ENCODE measurements at regions not wholly inside any gene's neighbourhood (a gene's known extent, or its start where the extent isn't known, plus 50 kb on each side); places are given as distances from the start of the nearest gene placed in this dataset.

DNA sequence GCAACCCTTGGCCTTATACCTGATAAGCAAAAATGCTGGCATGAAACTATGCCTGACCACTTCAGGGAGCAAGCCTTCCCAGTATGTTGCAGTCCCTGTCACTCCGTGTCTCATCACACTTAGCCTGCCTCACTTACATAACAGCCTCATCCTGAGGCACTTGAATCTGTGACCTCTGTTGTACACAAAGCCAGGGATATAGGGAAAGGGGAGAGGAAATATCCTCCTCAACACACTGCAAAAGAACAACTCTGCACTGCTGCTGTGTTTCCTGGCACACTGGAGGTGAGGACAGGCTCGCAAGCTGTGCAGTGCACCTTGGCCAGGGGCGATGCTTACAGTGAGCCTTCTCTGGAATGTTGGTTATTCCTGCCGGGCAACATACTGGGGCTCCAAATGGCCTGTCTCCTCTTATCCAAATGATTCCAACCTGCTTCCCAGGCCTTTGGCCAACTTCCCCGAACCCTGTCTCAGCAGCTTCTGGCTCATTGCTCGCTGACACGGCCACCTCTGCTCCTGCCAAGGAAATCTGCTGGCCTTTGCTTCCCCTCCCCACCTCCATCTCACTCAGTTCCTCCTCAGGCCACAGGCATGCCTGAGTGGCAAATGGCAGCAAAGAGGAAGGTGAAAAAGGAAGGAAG, 109.2 kb downstream of the CD47 start:
- no peak overlapping the region for H3K4ac ChIP-seq (replicated peaks; ENCODE audit: insufficient read length, low read depth, low read length)
- H3K27me3 ChIP-seq (replicated peaks in 1 of 4; ENCODE audit: control insufficient read depth in 3 of 4, extremely low read depth in 1 of 4, insufficient read depth in 3 of 4, low read length in 3 of 4) = no peaks in the 10 kb centered on the region
- no peak overlapping the region for H4K5ac ChIP-seq (ENCODE audit: insufficient read length, low read depth, low read length)
- no peak overlapping the region for H2AK5ac ChIP-seq (ENCODE audit: low read depth, low read length)
- H3K56ac ChIP-seq (replicated peaks; ENCODE audit: insufficient read length, low read depth, low read length) = no peak overlapping the region
- TF ChIP-seq, protein P1, sequence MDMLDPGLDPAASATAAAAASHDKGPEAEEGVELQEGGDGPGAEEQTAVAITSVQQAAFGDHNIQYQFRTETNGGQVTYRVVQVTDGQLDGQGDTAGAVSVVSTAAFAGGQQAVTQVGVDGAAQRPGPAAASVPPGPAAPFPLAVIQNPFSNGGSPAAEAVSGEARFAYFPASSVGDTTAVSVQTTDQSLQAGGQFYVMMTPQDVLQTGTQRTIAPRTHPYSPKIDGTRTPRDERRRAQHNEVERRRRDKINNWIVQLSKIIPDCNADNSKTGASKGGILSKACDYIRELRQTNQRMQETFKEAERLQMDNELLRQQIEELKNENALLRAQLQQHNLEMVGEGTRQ (IDR thresholded peaks at IDR 0.05; ENCODE audit: low read length) = no peak
- no peak for TF ChIP-seq HDAC2 (IDR thresholded peaks at IDR 0.05; ENCODE audit: borderline replicate concordance in 1 of 2, low read depth in 2 of 2, low read length in 2 of 2)
- TF ChIP-seq KDM4A (IDR thresholded peaks at IDR 0.05; ENCODE audit: low read depth, low read length, severe bottlenecking) = no peak
- no peak overlapping the region for H3K23ac ChIP-seq (ENCODE audit: insufficient read length)
- H3K14ac ChIP-seq (ENCODE audit: insufficient read length) = no peak overlapping the region
- peak overlapping the region; percentile 40; the same call in 1 of the 2 replicates for H2BK5ac ChIP-seq (ENCODE audit: low read depth, low read length)
- H3K18ac ChIP-seq (ENCODE audit: extremely low read depth, low read length) = no peak overlapping the region
- no peaks in the 10 kb centered on the region for H3K79me1 ChIP-seq (ENCODE audit: low read depth, low read length)
- no peak overlapping the region for H3K4me2 ChIP-seq (ENCODE audit: insufficient read depth in 1 of 2, low read depth in 2 of 2, low read length in 2 of 2)
- H2BK120ac ChIP-seq (replicated peaks; ENCODE audit: low read depth, low read length) = no peak overlapping the region
- no peaks in the 10 kb centered on the region for H4K20me1 ChIP-seq (replicated peaks in 1 of 2; ENCODE audit: control insufficient read depth in 1 of 2, insufficient read depth in 2 of 2, low read length in 2 of 2)
- H4K8ac ChIP-seq (ENCODE audit: extremely low read depth, insufficient read depth, low read length) = no peak overlapping the region
- H3K23me2 ChIP-seq (ENCODE audit: low read depth, low read length) = no peaks in the 10 kb centered on the region
- no peak overlapping the region for H3K27ac ChIP-seq (ENCODE audit: low read depth, low read length)
- H2AFZ ChIP-seq (ENCODE audit: low read length) = peak overlapping the region; percentile 77
- FAIRE-seq (no peak), DNase-seq (ENCODE audit: low read depth in 1 of 2, low spot score in 2 of 2) (no peak)
- H4K91ac ChIP-seq (replicated peaks; ENCODE audit: insufficient read length, low read length) = no peak overlapping the region
- no peaks in the 10 kb centered on the region for H3K79me2 ChIP-seq (ENCODE audit: control insufficient read depth in 1 of 2, insufficient read depth in 2 of 2, low read length in 2 of 2)
- ChIA-PET POLR2A (ENCODE audit: partially characterized antibody) (no interaction called here), CTCF (ENCODE audit: partially characterized antibody) (interaction anchor here (0.7 to 1.8 kb wide), 6 partner anchors 12 to 404 kb away, joined by 3 read pairs; no protein-coding TSS in a partner anchor)
- 86% methylated on average over 7 of the region's 7 CpGs; no CpG with 5 or more reads in 1 of the 2 experiments for WGBS, 2 experiments (ENCODE audit: extremely low coverage in 1 of 2, insufficient coverage in 1 of 2, insufficient read length in 1 of 2, insufficient replicate concordance in 2 of 2, low coverage in 1 of 2, low lambda C conversion rate in 2 of 2, missing lambda C conversion rate in 1 of 2)
- H2BK20ac ChIP-seq (ENCODE audit: low read length) = no peak overlapping the region
- H3K9ac ChIP-seq (replicated peaks in 1 of 4; ENCODE audit: extremely low read depth in 1 of 4, low read depth in 3 of 4, low read length in 3 of 4) = no peak overlapping the region
- peak overlapping the region; percentile 44; the same call in 1 of the 2 replicates for H2BK12ac ChIP-seq (ENCODE audit: low read depth, low read length)
- no peaks in the 10 kb centered on the region for H3K36me3 ChIP-seq (ENCODE audit: control insufficient read depth in 2 of 4, insufficient read depth in 4 of 4, low read length in 3 of 4)
- no peak overlapping the region for H2BK15ac ChIP-seq (ENCODE audit: low read length)
- no peaks in the 10 kb centered on the region for H3K9me3 ChIP-seq (ENCODE audit: insufficient read depth in 2 of 2, low read depth in 1 of 2, low read length in 1 of 2)
- no peak overlapping the region for H3K4me3 ChIP-seq (ENCODE audit: extremely low read depth in 1 of 4, insufficient read depth in 2 of 4, low read depth in 3 of 4, low read length in 4 of 4)
- peaks cover 0 to 5% (median 0%) of the 10 kb centered on the region in 4 experiments; a peak in 1 of 7 replicates for H3K4me1 ChIP-seq (replicated peaks in 1 of 4; ENCODE audit: control insufficient read depth in 3 of 4, insufficient read depth in 4 of 4, low read length in 3 of 4)
